Subcutaneous abdominal adipose tissue (tissue), 5 donors: ENCODE measurements at regions not wholly inside any gene's neighbourhood (a gene's known extent, or its start where the extent isn't known, plus 50 kb on each side); places are given as distances from the start of the nearest gene placed in this dataset.
"Not testable (repeated sequence)": the region's sequence is repeated elsewhere in the genome, so short reads cannot be mapped to it uniquely, and the experiment has no call there.

Experiments used
- H3K27ac ChIP-seq: one replicate; pipeline ENCODE4 v1.7.0; 2013; ENCODE audit warnings: low read depth, mild to moderate bottlenecking, inconsistent platforms, low read length, moderate library complexity
- H3K27me3 ChIP-seq, 5 donors: one replicate each; pipeline ENCODE4 v1.7.0; 2013; ENCODE audit warnings: low read length in 5 of 5, inconsistent platforms in 1 of 5; ENCODE audit not compliant: control insufficient read depth in 5 of 5, insufficient read depth in 4 of 5
- H3K36me3 ChIP-seq, 5 donors: one replicate each; pipeline ENCODE4 v1.7.0; 2013; ENCODE audit warnings: low read length in 5 of 5; ENCODE audit not compliant: control insufficient read depth in 5 of 5, insufficient read depth in 5 of 5
- H3K4me1 ChIP-seq, 5 donors: one replicate each; pipeline ENCODE4 v1.7.0; 2013; ENCODE audit warnings: low read length in 5 of 5, mild to moderate bottlenecking in 3 of 5, moderate library complexity in 1 of 5; ENCODE audit not compliant: control insufficient read depth in 5 of 5, insufficient read depth in 5 of 5
- H3K4me3 ChIP-seq, 5 donors: one replicate each; pipeline ENCODE4 v1.7.0; 2013; ENCODE audit warnings: low read length in 5 of 5, low read depth in 1 of 5
- H3K9ac ChIP-seq, 5 donors: one replicate each; pipeline ENCODE4 v1.7.0; 2013; ENCODE audit warnings: low read length in 5 of 5, mild to moderate bottlenecking in 4 of 5, moderate library complexity in 3 of 5
- H3K9me3 ChIP-seq, 5 donors: one replicate each; pipeline ENCODE4 v1.7.0; 2013; ENCODE audit warnings: low read length in 5 of 5; ENCODE audit not compliant: control insufficient read depth in 5 of 5
- donor health status: healthy.
- donor health status: healthy.
- donor health status: healthy.
- donor health status: healthy.
- donor health status: healthy.

- Histone ChIP-seq H3K9ac (no peak overlapping the region), H3K27me3 (no peaks in the 10 kb centered on the region), H3K36me3 (no peaks in the 10 kb centered on the region), H3K9me3 (peaks cover 0 to 6% (median 0%) of the 10 kb centered on the region in 5 donors), H3K4me1 (no peaks in the 10 kb centered on the region), H3K4me3 (no peak overlapping the region), H3K27ac (no peak overlapping the region)
Observed at GRCh38 chr6:4420160-4420865, 284.9 kb upstream of the ECI2 start.

DNA sequence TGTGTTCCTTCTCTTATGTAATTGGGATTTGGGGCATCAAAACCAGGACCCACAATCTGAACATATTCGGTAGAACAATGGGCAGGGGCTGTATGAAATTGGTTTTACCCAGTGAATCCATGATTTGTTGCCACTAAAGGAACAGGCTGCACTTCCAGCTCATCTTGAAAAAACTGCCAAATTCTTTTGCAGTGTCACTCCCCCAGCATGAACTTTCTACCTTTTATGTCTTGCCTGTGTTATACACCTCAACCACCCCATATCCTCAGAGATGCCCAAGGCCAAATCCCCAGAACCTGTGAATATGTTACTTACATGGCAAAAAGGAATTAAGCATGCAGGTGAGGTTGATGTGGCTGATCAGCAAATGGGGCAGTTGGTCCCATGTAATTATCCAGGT is 280.2 kb upstream of the ECI2 start:
- no peaks in the 10 kb centered on the region for H3K27me3 ChIP-seq
- H3K4me3 ChIP-seq: no peak overlapping the region
- no peaks in the 10 kb centered on the region for H3K36me3 ChIP-seq
- H3K27ac ChIP-seq: no peak overlapping the region
- H3K9ac ChIP-seq: no peak overlapping the region
- H3K9me3 ChIP-seq: no peaks in the 10 kb centered on the region
- H3K4me1 ChIP-seq: no peaks in the 10 kb centered on the region

DNA sequence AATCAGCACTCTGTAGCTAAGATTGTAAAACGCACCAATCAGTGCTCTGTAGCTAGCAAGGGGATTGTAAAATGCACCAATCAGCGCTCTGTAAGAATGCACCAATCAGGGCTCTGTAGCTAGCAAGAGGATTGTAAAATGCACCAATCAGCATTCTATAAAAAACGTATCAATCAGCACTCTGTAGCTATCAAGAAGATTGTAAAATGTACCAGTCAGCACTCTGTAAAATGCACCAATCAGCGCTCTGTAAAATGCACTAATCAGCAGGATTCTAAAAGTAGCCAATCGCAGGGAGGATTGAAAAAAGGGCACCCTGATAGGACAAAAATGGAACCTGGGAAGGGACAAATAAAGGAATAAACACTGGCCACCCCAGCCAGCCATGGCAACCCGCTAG is 278.7 kb upstream of the ECI2 start:
- H3K27ac ChIP-seq, H3K4me3 ChIP-seq: not testable (repeated sequence)

GRCh38 chr6:4413073-4413472 is 277.7 kb upstream of the ECI2 start:
- Histone ChIP-seq H3K4me1 (no peaks in the 10 kb centered on the region), H3K9ac (no peak overlapping the region), H3K27me3 (no peaks in the 10 kb centered on the region), H3K4me3 (no peak overlapping the region), H3K9me3 (no peaks in the 10 kb centered on the region), H3K36me3 (no peaks in the 10 kb centered on the region), H3K27ac (no peak overlapping the region)

More for the DNA sequence above, 278.7 kb upstream of the ECI2 start:
- H3K4me1 ChIP-seq, H3K36me3 ChIP-seq, H3K9me3 ChIP-seq, H3K27me3 ChIP-seq, H3K9ac ChIP-seq: not testable (repeated sequence)

DNA sequence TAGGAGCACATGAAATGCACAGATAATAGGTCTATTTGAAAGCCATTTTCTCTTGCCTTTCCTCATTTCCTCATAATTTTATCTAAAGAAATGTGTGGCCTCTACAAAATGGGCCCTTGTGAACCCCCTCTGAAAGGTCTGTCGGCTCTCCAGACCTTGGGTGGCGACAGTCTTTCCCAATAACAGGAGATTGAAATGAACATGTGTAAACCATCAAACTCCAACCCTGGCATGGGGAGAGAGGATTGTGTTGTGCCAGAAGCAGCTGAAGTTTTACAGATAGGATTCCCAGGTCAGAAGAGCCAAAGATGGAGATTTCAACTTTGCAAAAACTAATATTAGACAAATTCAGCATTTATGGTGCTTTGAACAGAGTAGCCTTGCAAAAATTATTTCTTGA is 277.1 kb upstream of the ECI2 start:
- Histone ChIP-seq H3K4me1 (no peaks in the 10 kb centered on the region), H3K27ac (no peak overlapping the region), H3K36me3 (no peaks in the 10 kb centered on the region), H3K9ac (no peak overlapping the region), H3K27me3 (no peaks in the 10 kb centered on the region), H3K9me3 (no peaks in the 10 kb centered on the region), H3K4me3 (no peak overlapping the region)

GRCh38 chr6:4412077-4412476 is 276.7 kb upstream of the ECI2 start:
- Histone ChIP-seq H3K9ac (no peak overlapping the region), H3K4me3 (no peak overlapping the region), H3K27ac (no peak overlapping the region), H3K36me3 (no peaks in the 10 kb centered on the region), H3K4me1 (no peaks in the 10 kb centered on the region), H3K27me3 (no peaks in the 10 kb centered on the region), H3K9me3 (no peaks in the 10 kb centered on the region)

DNA sequence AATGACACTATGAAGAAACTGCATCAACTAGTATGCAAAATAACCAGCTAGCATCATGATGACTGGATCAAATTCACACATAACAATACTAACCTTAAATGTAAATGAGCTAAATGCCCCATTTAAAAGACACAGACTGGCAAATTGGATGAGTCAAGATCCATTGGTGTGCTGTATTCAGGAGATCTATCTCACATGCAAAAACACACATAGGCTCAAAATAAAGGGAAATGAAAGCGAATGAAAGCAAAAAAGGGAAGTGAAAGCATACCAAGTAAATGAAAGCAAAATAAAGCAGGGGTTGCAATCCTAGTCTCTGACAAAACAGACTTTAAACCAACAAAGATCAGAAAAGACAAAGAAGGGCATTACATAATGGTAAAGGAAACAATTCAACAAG is 272.3 kb upstream of the ECI2 start:
- peaks cover 0 to 15% (median 9%) of the 10 kb centered on the region in 5 donors for H3K4me1 ChIP-seq
- not testable (repeated sequence) for H3K27ac ChIP-seq, H3K4me3 ChIP-seq, H3K9me3 ChIP-seq, H3K36me3 ChIP-seq, H3K9ac ChIP-seq, H3K27me3 ChIP-seq

DNA sequence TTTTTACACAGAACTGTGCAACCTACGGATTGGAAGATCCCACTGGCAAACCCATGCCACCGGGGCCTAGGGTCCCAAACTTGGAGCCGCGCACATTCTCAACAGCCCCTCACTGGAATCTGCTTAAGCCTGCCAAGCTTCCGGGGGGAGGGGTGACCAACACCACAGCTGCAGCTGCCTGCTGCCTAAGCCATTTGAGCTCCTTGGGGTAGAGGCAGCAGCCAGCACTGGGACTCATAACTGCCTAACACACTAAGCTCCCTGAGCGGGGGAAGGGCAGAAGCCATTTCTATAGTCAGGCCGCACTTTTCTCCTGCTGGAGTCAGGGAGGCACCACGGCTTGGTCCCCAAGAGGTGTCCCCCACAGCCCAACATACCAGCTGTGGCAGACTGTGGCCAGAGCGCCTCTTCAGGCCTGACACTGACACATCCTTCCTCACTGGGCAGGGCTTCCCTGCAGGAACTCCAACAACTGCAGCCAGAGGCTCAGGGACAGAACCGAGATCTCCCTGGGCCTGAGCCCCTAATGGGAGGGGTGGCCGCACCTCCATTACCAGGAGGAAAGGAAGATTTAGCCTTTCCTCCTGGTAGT is 270.3 kb upstream of the ECI2 start:
- Histone ChIP-seq H3K27ac (no peak overlapping the region), H3K9ac (no peak overlapping the region), H3K4me3 (no peak overlapping the region), H3K9me3 (no peaks in the 10 kb centered on the region), H3K36me3 (no peaks in the 10 kb centered on the region), H3K4me1 (peaks cover 4 to 25% (median 18%) of the 10 kb centered on the region in 5 donors), H3K27me3 (no peaks in the 10 kb centered on the region)

DNA sequence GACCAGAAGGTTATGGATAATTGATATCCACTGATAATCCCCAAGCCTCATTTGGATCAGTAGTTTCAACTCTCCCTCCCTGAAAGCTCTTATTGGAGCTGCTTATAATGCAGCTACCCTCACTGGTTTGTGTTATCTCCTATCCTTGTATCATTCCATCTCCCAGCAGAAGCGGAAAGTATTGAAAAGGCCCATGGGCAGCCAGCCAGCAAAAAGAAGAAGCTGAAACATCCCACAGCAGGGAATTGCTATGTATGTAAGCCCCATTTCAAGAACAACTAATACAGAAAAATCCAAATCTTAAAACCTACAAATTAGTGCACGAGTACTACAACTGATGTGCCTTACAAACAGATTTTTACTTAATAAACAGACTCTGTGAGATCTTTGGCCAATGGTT is 269.0 kb upstream of the ECI2 start:
- no peak overlapping the region for H3K27ac ChIP-seq
- H3K4me3 ChIP-seq: no peak overlapping the region

GRCh38 chr6:4403828-4404227 is 268.5 kb upstream of the ECI2 start:
- Histone ChIP-seq H3K9ac (no peak overlapping the region), H3K4me1 (peaks cover 4 to 25% (median 18%) of the 10 kb centered on the region in 5 donors), H3K4me3 (no peak overlapping the region), H3K27me3 (no peaks in the 10 kb centered on the region), H3K36me3 (no peaks in the 10 kb centered on the region), H3K9me3 (no peaks in the 10 kb centered on the region), H3K27ac (no peak overlapping the region)

More for the DNA sequence above, 269.0 kb upstream of the ECI2 start:
- Histone ChIP-seq H3K9me3 (no peaks in the 10 kb centered on the region), H3K27me3 (no peaks in the 10 kb centered on the region), H3K36me3 (no peaks in the 10 kb centered on the region), H3K9ac (no peak overlapping the region), H3K4me1 (peaks cover 4 to 25% (median 18%) of the 10 kb centered on the region in 5 donors)
